SK-N-SH (cell line): ENCODE measurements at regions not wholly inside any gene's neighbourhood (a gene's known extent, or its start where the extent isn't known, plus 50 kb on each side); places are given as distances from the start of the nearest gene placed in this dataset.

Source experiments
- CTCF ChIP-seq: fragments of 200-600 bp; sonication (generic); IDR thresholded peaks from 2 replicates; pipeline ENCODE4 v1.6.1; 2017; ENCODE audit warnings: antibody characterized with exemption, mild to moderate bottlenecking, moderate library complexity
- MAX ChIP-seq: IDR thresholded peaks from 2 replicates; pipeline ENCODE4 v1.4.0; 2012; ENCODE audit warnings: low read depth
- POLR2AphosphoS5 ChIP-seq: IDR thresholded peaks from 2 replicates; pipeline ENCODE4 v1.6.1; 2012; ENCODE audit warnings: low read depth, low read length
- RAD21 ChIP-seq: IDR thresholded peaks from 2 replicates; pipeline ENCODE4 v1.6.1; 2012; ENCODE audit warnings: mild to moderate bottlenecking, low read length
- RFX5 ChIP-seq: IDR thresholded peaks from 2 replicates; pipeline ENCODE4 v1.6.1; 2012; ENCODE audit warnings: mild to moderate bottlenecking, improper control_type of control experiment, low read length
- RXRA ChIP-seq: IDR thresholded peaks from 2 replicates; pipeline ENCODE4 v1.4.0; 2012; ENCODE audit warnings: low read depth, mild to moderate bottlenecking, borderline replicate concordance
- SMC3 ChIP-seq: IDR thresholded peaks from 2 replicates; pipeline ENCODE4 v1.6.1; 2012; ENCODE audit warnings: low read depth, low read length, improper control_type of control experiment
- TF ChIP-seq, protein P1 (sequence below): IDR thresholded peaks from 2 replicates; pipeline ENCODE4 v1.4.0; 2012; ENCODE audit warnings: low read depth, borderline replicate concordance

DNA sequence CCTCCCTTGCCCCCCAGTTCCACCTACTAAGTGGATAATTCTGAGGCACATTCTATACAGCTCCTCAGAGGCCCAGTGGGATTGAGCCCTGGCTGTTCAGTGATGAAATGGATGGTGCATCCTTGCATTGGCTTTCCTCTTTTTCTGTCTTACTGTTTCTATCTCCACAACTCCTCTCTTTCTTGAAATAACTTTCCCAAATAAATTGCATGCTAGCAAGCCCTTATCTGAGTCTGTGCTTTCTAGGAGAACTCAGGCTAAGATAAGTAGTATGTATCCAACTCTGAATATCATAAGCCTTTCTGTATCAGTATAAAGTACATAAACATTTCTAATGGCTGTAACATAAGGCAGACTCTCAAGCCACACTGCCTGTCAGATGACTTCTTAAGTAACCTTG lies 603.8 kb upstream of the USP24 start:
- TF ChIP-seq CTCF, result no peak
- TF ChIP-seq RAD21, result no peak
- no peak for TF ChIP-seq SMC3
- no peak for TF ChIP-seq RXRA
- TF ChIP-seq MAX, result no peak
- TF ChIP-seq RFX5, result no peak
- TF ChIP-seq POLR2AphosphoS5, result no peak
- TF ChIP-seq, protein P1, sequence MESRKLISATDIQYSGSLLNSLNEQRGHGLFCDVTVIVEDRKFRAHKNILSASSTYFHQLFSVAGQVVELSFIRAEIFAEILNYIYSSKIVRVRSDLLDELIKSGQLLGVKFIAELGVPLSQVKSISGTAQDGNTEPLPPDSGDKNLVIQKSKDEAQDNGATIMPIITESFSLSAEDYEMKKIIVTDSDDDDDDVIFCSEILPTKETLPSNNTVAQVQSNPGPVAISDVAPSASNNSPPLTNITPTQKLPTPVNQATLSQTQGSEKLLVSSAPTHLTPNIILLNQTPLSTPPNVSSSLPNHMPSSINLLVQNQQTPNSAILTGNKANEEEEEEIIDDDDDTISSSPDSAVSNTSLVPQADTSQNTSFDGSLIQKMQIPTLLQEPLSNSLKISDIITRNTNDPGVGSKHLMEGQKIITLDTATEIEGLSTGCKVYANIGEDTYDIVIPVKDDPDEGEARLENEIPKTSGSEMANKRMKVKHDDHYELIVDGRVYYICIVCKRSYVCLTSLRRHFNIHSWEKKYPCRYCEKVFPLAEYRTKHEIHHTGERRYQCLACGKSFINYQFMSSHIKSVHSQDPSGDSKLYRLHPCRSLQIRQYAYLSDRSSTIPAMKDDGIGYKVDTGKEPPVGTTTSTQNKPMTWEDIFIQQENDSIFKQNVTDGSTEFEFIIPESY, result no peak
